ENCODE measurements at regions not wholly inside any gene's neighbourhood (a gene's known extent, or its start where the extent isn't known, plus 50 kb on each side); places are given as distances from the start of the nearest gene placed in this dataset.

GRCh38 chr11:109822436-109823102 lies 270.6 kb upstream of the ZC3H12C start:
- DNase-seq (ENCODE audit: extremely low spot score) = no peak
- Histone ChIP-seq H3K27ac (replicated peaks in 1 of 4) (no peak overlapping the region), H3K36me3 (no peaks in the 10 kb centered on the region), H3K27me3 (no peaks in the 10 kb centered on the region), H3K4me3 (no peak overlapping the region), H3K4me1 (peaks cover 0 to 7% (median 3%) of the 10 kb centered on the region in 4 donors), H3K9me3 (no peaks in the 10 kb centered on the region)
- 81% methylated on average over 6 of the region's 6 CpGs for WGBS
- TF ChIP-seq POLR2A (IDR thresholded peaks at IDR 0.05; ENCODE audit: low read depth) (no peak), CTCF (IDR thresholded peaks at IDR 0.05) (no peak), POLR2AphosphoS5 (IDR thresholded peaks at IDR 0.05) (no peak), EP300 (IDR thresholded peaks at IDR 0.05) (no peak)
- intact Hi-C loops (cut with DNase I) = no loop called here

DNA sequence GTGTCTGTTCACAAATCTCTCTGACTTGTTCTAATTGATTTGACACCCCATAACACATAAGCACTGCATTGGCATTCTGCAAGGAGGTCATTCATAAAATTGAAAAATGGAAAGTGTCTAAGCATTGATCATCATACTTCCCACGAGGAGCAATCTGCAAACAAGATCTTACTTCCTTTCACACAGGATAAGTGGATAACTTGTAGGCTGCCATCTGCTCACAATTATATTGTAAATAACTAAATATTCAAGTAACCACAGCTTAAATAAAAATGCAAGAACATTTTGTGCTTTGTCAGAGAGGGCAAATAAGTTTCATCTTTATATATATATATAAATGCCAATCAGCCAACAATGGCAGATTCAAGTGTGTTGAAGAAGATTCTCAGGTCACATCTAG lies 264.8 kb upstream of the ZC3H12C start:
- no peaks in the 10 kb centered on the region for H3K4me1 ChIP-seq
- TF ChIP-seq EP300 (IDR thresholded peaks at IDR 0.05) (no peak), POLR2AphosphoS5 (IDR thresholded peaks at IDR 0.05) (no peak), POLR2A (IDR thresholded peaks at IDR 0.05; ENCODE audit: low read depth) (no peak), CTCF (IDR thresholded peaks at IDR 0.05) (no peak)
- whole genome bisulfite sequencing = 48% methylated on average over 1 of the region's 1 CpG
- H3K4me3 ChIP-seq = no peak overlapping the region
- no peaks in the 10 kb centered on the region for H3K27me3 ChIP-seq
- no peak for DNase-seq (ENCODE audit: extremely low spot score)
- H3K27ac ChIP-seq (replicated peaks in 1 of 4) = no peak overlapping the region
- no peaks in the 10 kb centered on the region for H3K9me3 ChIP-seq
- intact Hi-C loops (cut with DNase I) = no loop called here
- H3K36me3 ChIP-seq = no peaks in the 10 kb centered on the region

GRCh38 chr11:109838026-109838425 lies 255.2 kb upstream of the ZC3H12C start:
- Histone ChIP-seq H3K4me1 (no peaks in the 10 kb centered on the region), H3K36me3 (no peaks in the 10 kb centered on the region), H3K27ac (replicated peaks in 1 of 4) (no peak overlapping the region), H3K27me3 (no peaks in the 10 kb centered on the region), H3K9me3 (no peaks in the 10 kb centered on the region), H3K4me3 (no peak overlapping the region)
- no peak for TF ChIP-seq CTCF (IDR thresholded peaks at IDR 0.05)
- TF ChIP-seq EP300 (IDR thresholded peaks at IDR 0.05) = no peak
- TF ChIP-seq POLR2AphosphoS5 (IDR thresholded peaks at IDR 0.05) = no peak
- no peak for TF ChIP-seq POLR2A (IDR thresholded peaks at IDR 0.05; ENCODE audit: low read depth)
- DNase-seq (ENCODE audit: extremely low spot score) = no peak
- 43% methylated on average over 4 of the region's 4 CpGs for WGBS
- intact Hi-C loops (cut with DNase I) = no loop called here

DNA sequence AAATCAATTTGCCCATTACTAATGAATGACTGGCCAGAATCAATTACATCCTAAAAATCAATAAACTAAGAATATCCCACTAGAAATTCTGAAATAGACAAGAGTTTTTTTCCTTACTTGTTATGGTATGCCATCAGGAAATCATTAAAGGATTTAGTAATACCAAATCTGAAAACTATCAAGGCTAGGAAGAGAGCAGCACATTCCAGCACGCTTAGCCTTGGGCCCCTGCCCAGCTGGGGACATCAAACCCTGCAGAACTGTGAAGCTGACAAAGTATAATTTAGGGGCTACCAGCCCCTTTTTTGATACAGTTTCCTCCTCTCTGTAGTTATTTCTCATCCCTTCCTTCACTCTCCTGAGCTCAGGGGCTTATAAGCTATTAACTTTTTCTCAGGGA lies 247.8 kb upstream of the ZC3H12C start:
- intact Hi-C loops (cut with DNase I) = no loop called here
- TF ChIP-seq EP300 (IDR thresholded peaks at IDR 0.05) (no peak), POLR2AphosphoS5 (IDR thresholded peaks at IDR 0.05) (no peak), POLR2A (IDR thresholded peaks at IDR 0.05; ENCODE audit: low read depth) (no peak), CTCF (IDR thresholded peaks at IDR 0.05) (no peak)
- no peak for DNase-seq (ENCODE audit: extremely low spot score)
- WGBS = 38% methylated on average over 1 of the region's 1 CpG
- Histone ChIP-seq H3K27me3 (no peaks in the 10 kb centered on the region), H3K4me3 (no peak overlapping the region), H3K9me3 (no peaks in the 10 kb centered on the region), H3K27ac (replicated peaks in 1 of 4) (no peak overlapping the region), H3K4me1 (no peaks in the 10 kb centered on the region), H3K36me3 (no peaks in the 10 kb centered on the region)

- Histone ChIP-seq H3K27me3 (no peaks in the 10 kb centered on the region), H3K9me3 (no peaks in the 10 kb centered on the region), H3K4me1 (no peaks in the 10 kb centered on the region), H3K36me3 (no peaks in the 10 kb centered on the region), H3K4me3 (no peak overlapping the region), H3K27ac (replicated peaks in 1 of 4) (no peak overlapping the region)
- intact Hi-C loops (cut with DNase I) = no loop called here
- 87% methylated on average over 1 of the region's 1 CpG for WGBS
- no peak for DNase-seq (ENCODE audit: extremely low spot score)
- TF ChIP-seq POLR2A (IDR thresholded peaks at IDR 0.05; ENCODE audit: low read depth) (no peak), CTCF (IDR thresholded peaks at IDR 0.05) (no peak), EP300 (IDR thresholded peaks at IDR 0.05) (no peak), POLR2AphosphoS5 (IDR thresholded peaks at IDR 0.05) (no peak)
These were observed 245.6 kb upstream of the ZC3H12C start for GRCh38 chr11:109847621-109848020.

All from esophagus muscularis mucosa (tissue), 4 donors.